Coronary artery (tissue), 2 donors: ENCODE measurements at regions not wholly inside any gene's neighbourhood (a gene's known extent, or its start where the extent isn't known, plus 50 kb on each side); places are given as distances from the start of the nearest gene placed in this dataset.

Source experiments
- DNase-seq: peaks from one replicate; pipeline ENCODE4 v3.0.0-alpha.2; 2017; ENCODE audit warnings: low spot score
- H3K27ac ChIP-seq, 2 donors: fragments of 200-600 bp; sonication (generic); one replicate each; pipeline ENCODE4 v1.5.1; 2016 to 2019
- H3K4me3 ChIP-seq: fragments of 200-600 bp; sonication (generic); 2 replicates; pipeline ENCODE4 v1.5.1; 2016; ENCODE audit warnings: mild to moderate bottlenecking, moderate library complexity
- CTCF ChIP-seq: fragments of 200-600 bp; sonication (generic); IDR thresholded peaks from one replicate; pipeline ENCODE4 v1.5.1; 2019; ENCODE audit warnings: antibody characterized with exemption

GRCh38 chr3:135812057-135812456, 153.5 kb upstream of the PPP2R3A start:
- DNase-seq, result no peak
- no peak overlapping the region for H3K27ac ChIP-seq
- no peak for TF ChIP-seq CTCF
- H3K4me3 ChIP-seq, result no peak overlapping the region

- Histone ChIP-seq H3K4me3 (no peak overlapping the region), H3K27ac (no peak overlapping the region)
- TF ChIP-seq CTCF, result no peak
- no peak for DNase-seq
Observed at GRCh38 chr3:135834465-135834864, 131.1 kb upstream of the PPP2R3A start.

- no peak for TF ChIP-seq CTCF
- Histone ChIP-seq H3K27ac (no peak overlapping the region), H3K4me3 (no peak overlapping the region)
- DNase-seq, result no peak
Observed at GRCh38 chr3:135837977-135838631, 127.4 kb upstream of the PPP2R3A start.

- TF ChIP-seq CTCF, result no peak
- no peak for DNase-seq
- H3K27ac ChIP-seq, result no peak overlapping the region
- H3K4me3 ChIP-seq, result no peak overlapping the region
Observed at GRCh38 chr3:135840436-135840835, 125.1 kb upstream of the PPP2R3A start.

- Histone ChIP-seq H3K27ac (no peak overlapping the region), H3K4me3 (no peak overlapping the region)
- DNase-seq, result no peak
- no peak for TF ChIP-seq CTCF
Observed at GRCh38 chr3:135844386-135844785, 121.1 kb upstream of the PPP2R3A start.

- H3K4me3 ChIP-seq, result no peak overlapping the region
- no peak overlapping the region for H3K27ac ChIP-seq
- no peak for TF ChIP-seq CTCF
- DNase-seq, result no peak
Observed at GRCh38 chr3:135848051-135848450, 117.5 kb upstream of the PPP2R3A start.

GRCh38 chr3:135849827-135850226, 115.7 kb upstream of the PPP2R3A start:
- TF ChIP-seq CTCF, result no peak
- no peak for DNase-seq
- H3K4me3 ChIP-seq, result no peak overlapping the region
- H3K27ac ChIP-seq, result no peak overlapping the region
